Adrenal gland (tissue), 5 donors: ENCODE measurements at regions not wholly inside any gene's neighbourhood (a gene's known extent, or its start where the extent isn't known, plus 50 kb on each side); places are given as distances from the start of the nearest gene placed in this dataset.

ENCODE experiments used
- POLR2A ChIP-seq, 2 donors: fragments of 450-650 bp; IDR thresholded peaks; one replicate each; pipeline ENCODE4 v1.6.1; 2017; ENCODE audit warnings: antibody characterized with exemption in 2 of 2, mild to moderate bottlenecking in 2 of 2, moderate library complexity in 1 of 2
- TF ChIP-seq, protein P1 (sequence below), 6 experiments: fragments of 450-650 bp in 4 of 6; fragments of 200-600 bp in 2 of 6; sonication (generic) in 1 of 6; IDR thresholded peaks; 1 replicate in 5 of 6; 2 replicates in 1 of 6; pipeline versions ENCODE4 v1.5.1 to v1.8.0; 2016 to 2021; ENCODE audit warnings: antibody characterized with exemption in 6 of 6, mild to moderate bottlenecking in 2 of 6, moderate library complexity in 1 of 6
- donor health status: DM: no; HTN: no; CAD: no.

DNA sequence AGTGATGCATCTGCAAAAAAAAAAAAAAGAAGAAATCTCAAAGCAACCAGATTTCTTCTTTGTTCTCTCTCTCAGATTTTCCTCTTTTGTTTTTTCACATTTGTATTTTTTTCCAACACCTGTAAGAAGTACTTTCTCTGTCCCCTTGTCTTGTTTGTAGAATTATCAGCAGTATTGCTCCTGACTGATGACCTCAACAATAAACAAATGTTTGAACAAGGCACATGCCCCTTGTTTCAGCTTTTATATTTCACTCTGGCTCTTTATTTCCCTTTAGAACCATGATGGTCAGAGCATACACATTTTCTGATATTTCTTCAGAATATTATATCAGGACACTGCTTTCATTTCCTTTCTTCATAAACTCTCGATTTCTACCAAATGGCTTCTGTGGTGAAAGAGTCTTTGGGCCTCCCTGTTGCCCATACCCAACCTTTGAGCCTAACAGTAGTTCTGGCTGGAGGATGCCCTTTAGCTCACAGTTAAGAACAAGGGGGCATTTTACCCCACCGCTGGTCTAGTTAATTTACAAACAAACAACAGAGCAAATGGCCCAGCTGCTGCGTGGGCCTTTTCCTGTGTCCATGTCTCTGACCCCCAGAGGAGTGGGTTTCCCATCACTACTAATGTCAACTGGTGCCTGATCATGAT is 142.5 kb upstream of the SMAD1 start:
- TF ChIP-seq POLR2A (IDR thresholded peaks at IDR 0.05) = no peak
- TF ChIP-seq, protein P1, sequence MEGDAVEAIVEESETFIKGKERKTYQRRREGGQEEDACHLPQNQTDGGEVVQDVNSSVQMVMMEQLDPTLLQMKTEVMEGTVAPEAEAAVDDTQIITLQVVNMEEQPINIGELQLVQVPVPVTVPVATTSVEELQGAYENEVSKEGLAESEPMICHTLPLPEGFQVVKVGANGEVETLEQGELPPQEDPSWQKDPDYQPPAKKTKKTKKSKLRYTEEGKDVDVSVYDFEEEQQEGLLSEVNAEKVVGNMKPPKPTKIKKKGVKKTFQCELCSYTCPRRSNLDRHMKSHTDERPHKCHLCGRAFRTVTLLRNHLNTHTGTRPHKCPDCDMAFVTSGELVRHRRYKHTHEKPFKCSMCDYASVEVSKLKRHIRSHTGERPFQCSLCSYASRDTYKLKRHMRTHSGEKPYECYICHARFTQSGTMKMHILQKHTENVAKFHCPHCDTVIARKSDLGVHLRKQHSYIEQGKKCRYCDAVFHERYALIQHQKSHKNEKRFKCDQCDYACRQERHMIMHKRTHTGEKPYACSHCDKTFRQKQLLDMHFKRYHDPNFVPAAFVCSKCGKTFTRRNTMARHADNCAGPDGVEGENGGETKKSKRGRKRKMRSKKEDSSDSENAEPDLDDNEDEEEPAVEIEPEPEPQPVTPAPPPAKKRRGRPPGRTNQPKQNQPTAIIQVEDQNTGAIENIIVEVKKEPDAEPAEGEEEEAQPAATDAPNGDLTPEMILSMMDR (IDR thresholded peaks at IDR 0.05) = no peak
